ENCODE measurements at regions not wholly inside any gene's neighbourhood (a gene's known extent, or its start where the extent isn't known, plus 50 kb on each side); places are given as distances from the start of the nearest gene placed in this dataset.

DNA sequence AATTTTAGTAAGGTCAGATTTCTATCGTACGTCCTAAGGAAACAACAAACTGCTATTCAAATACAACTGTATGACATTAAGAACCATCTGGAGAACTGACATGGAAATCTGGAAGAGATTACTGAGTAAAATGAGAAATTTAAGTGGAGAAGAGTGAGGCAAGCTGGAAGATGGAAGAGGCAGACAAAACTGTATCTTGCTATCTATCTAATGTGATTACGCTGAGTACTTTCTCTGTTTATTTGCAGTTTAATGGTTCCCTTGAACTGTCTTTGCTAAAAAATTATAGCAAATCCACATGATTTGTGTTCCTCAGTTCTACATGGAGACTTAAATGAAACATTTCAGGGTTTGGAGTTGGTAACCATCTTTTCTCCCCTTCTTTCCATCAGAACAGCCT is 927.1 kb upstream of the MBL2 start:
- TF ChIP-seq, protein P1, sequence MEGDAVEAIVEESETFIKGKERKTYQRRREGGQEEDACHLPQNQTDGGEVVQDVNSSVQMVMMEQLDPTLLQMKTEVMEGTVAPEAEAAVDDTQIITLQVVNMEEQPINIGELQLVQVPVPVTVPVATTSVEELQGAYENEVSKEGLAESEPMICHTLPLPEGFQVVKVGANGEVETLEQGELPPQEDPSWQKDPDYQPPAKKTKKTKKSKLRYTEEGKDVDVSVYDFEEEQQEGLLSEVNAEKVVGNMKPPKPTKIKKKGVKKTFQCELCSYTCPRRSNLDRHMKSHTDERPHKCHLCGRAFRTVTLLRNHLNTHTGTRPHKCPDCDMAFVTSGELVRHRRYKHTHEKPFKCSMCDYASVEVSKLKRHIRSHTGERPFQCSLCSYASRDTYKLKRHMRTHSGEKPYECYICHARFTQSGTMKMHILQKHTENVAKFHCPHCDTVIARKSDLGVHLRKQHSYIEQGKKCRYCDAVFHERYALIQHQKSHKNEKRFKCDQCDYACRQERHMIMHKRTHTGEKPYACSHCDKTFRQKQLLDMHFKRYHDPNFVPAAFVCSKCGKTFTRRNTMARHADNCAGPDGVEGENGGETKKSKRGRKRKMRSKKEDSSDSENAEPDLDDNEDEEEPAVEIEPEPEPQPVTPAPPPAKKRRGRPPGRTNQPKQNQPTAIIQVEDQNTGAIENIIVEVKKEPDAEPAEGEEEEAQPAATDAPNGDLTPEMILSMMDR (IDR thresholded peaks at IDR 0.05): no peak
- no peak for TF ChIP-seq POLR2A (IDR thresholded peaks at IDR 0.05)

Data from esophagus squamous epithelium (tissue), 4 donors.